CD4-positive, CD25-positive, alpha-beta regulatory T cell (primary cell): ENCODE measurements at regions not wholly inside any gene's neighbourhood (a gene's known extent, or its start where the extent isn't known, plus 50 kb on each side); places are given as distances from the start of the nearest gene placed in this dataset.

ENCODE experiments used
- ATAC-seq, 2 donors: fragments of 150-1000 bp; cut with Tn5 transposase; one replicate each; pipeline ENCODE4 v1.10.0; 2021; ENCODE audit warnings: low read depth in 2 of 2, moderate number of reproducible peaks in 2 of 2, moderate library complexity in 1 of 2
- DNase-seq, 3 donors: peaks; one replicate each; pipeline versions ENCODE4 v3.0.0 to v3.0.0-alpha.2; 2012 to 2022; ENCODE audit warnings: mixed read lengths in 1 of 3
- H3K27ac ChIP-seq: one replicate; pipeline ENCODE4 v1.7.0; 2013; ENCODE audit warnings: mild to moderate bottlenecking, low read length; ENCODE audit not compliant: insufficient read depth, poor library complexity, severe bottlenecking
- H3K27me3 ChIP-seq: one replicate; pipeline ENCODE4 v1.7.0; 2013; ENCODE audit warnings: low read length; ENCODE audit not compliant: control insufficient read depth, insufficient read depth
- H3K36me3 ChIP-seq: one replicate; pipeline ENCODE4 v1.7.0; 2013; ENCODE audit warnings: mild to moderate bottlenecking, low read length, moderate library complexity; ENCODE audit not compliant: control insufficient read depth, insufficient read depth
- H3K4me1 ChIP-seq: 2 replicates; pipeline ENCODE4 v1.7.0; 2013; ENCODE audit warnings: mild to moderate bottlenecking, low read length; ENCODE audit not compliant: insufficient read depth, control insufficient read depth, poor library complexity, severe bottlenecking
- H3K4me3 ChIP-seq: one replicate; pipeline ENCODE4 v1.7.0; 2013; ENCODE audit warnings: low read depth, mild to moderate bottlenecking, low read length, moderate library complexity
- H3K9me3 ChIP-seq, 2 experiments: 1 replicate in 1 of 2; 2 replicates in 1 of 2; pipeline ENCODE4 v1.7.0; 2013; ENCODE audit warnings: low read length in 2 of 2, mild to moderate bottlenecking in 1 of 2, moderate library complexity in 1 of 2; ENCODE audit not compliant: control insufficient read depth in 2 of 2
- H3K27ac Mint-ChIP-seq, 3 donors: one replicate each; pipeline ENCODE4 v1.8.0; 2020 to 2022; ENCODE audit warnings: mild to moderate bottlenecking in 3 of 3, mixed read lengths in 3 of 3, moderate library complexity in 2 of 3
- H3K27me3 Mint-ChIP-seq: one replicate; pipeline ENCODE4 v1.8.0; 2022; ENCODE audit warnings: mild to moderate bottlenecking, mixed read lengths
- H3K36me3 Mint-ChIP-seq: one replicate; pipeline ENCODE4 v1.8.0; 2020; ENCODE audit warnings: mixed read lengths
- H3K4me1 Mint-ChIP-seq, 4 donors: one replicate each; pipeline ENCODE4 v1.8.0; 2020 to 2022; ENCODE audit warnings: mixed read lengths in 4 of 4, mild to moderate bottlenecking in 1 of 4
- H3K4me3 Mint-ChIP-seq, 4 donors: one replicate each; pipeline ENCODE4 v1.8.0; 2020 to 2022; ENCODE audit warnings: mild to moderate bottlenecking in 4 of 4, mixed read lengths in 4 of 4, moderate library complexity in 3 of 4
- H3K9me3 Mint-ChIP-seq, 7 donors: one replicate each; pipeline ENCODE4 v1.8.0; 2020 to 2022; ENCODE audit warnings: mixed read lengths in 7 of 7, mild to moderate bottlenecking in 3 of 7, moderate library complexity in 2 of 7

GRCh38 chr5:54832858-54833257 is 152.5 kb downstream of the ESM1 start:
- peaks cover 5 to 23% (median 8%) of the 10 kb centered on the region in 4 donors for H3K4me1 Mint-ChIP-seq
- peak; percentile 44 to 61 for ATAC-seq
- no peaks in the 10 kb centered on the region for H3K36me3 ChIP-seq
- no peaks in the 10 kb centered on the region for H3K9me3 ChIP-seq
- H3K4me3 Mint-ChIP-seq: no peak overlapping the region
- H3K27ac Mint-ChIP-seq: peak overlapping the region in 2 of 3 donors; percentile 67 to 78
- H3K36me3 Mint-ChIP-seq: no peaks in the 10 kb centered on the region
- no peak overlapping the region for H3K27ac ChIP-seq
- no peaks in the 10 kb centered on the region for H3K9me3 Mint-ChIP-seq
- H3K27me3 ChIP-seq: peaks cover 2% of the 10 kb centered on the region
- no peak overlapping the region for H3K4me3 ChIP-seq
- H3K27me3 Mint-ChIP-seq: no peaks in the 10 kb centered on the region
- DNase-seq: peak in 1 of 3 donors; percentile 14
- H3K4me1 ChIP-seq: peaks cover 5% of the 10 kb centered on the region

GRCh38 chr5:54832045-54832444 is 153.3 kb downstream of the ESM1 start:
- no peaks in the 10 kb centered on the region for H3K9me3 Mint-ChIP-seq
- no peaks in the 10 kb centered on the region for H3K9me3 ChIP-seq
- no peaks in the 10 kb centered on the region for H3K36me3 Mint-ChIP-seq
- H3K4me1 Mint-ChIP-seq: peaks cover 5 to 23% (median 8%) of the 10 kb centered on the region in 4 donors
- H3K4me3 Mint-ChIP-seq: no peak overlapping the region
- no peak overlapping the region for H3K27ac ChIP-seq
- H3K4me1 ChIP-seq: peaks cover 5% of the 10 kb centered on the region
- no peaks in the 10 kb centered on the region for H3K36me3 ChIP-seq
- H3K27me3 Mint-ChIP-seq: no peaks in the 10 kb centered on the region
- H3K27me3 ChIP-seq: peaks cover 2% of the 10 kb centered on the region
- ATAC-seq (no peak), DNase-seq (no peak)
- no peak overlapping the region for H3K27ac Mint-ChIP-seq
- H3K4me3 ChIP-seq: no peak overlapping the region

- no peak overlapping the region for H3K27ac ChIP-seq
- peaks cover 5 to 23% (median 8%) of the 10 kb centered on the region in 4 donors for H3K4me1 Mint-ChIP-seq
- peaks cover 5% of the 10 kb centered on the region for H3K4me1 ChIP-seq
- H3K4me3 Mint-ChIP-seq: no peak overlapping the region
- H3K27ac Mint-ChIP-seq: no peak overlapping the region
- ATAC-seq (no peak), DNase-seq (no peak)
- no peaks in the 10 kb centered on the region for H3K9me3 Mint-ChIP-seq
- H3K36me3 Mint-ChIP-seq: no peaks in the 10 kb centered on the region
- peaks cover 4% of the 10 kb centered on the region for H3K27me3 ChIP-seq
- H3K27me3 Mint-ChIP-seq: peaks cover 4% of the 10 kb centered on the region
- no peak overlapping the region for H3K4me3 ChIP-seq
- no peaks in the 10 kb centered on the region for H3K9me3 ChIP-seq
- H3K36me3 ChIP-seq: no peaks in the 10 kb centered on the region
Measured at GRCh38 chr5:54831233-54831632, 154.2 kb downstream of the ESM1 start.

- Mint-ChIP-seq H3K36me3 (no peaks in the 10 kb centered on the region), H3K27ac (peak overlapping the region in 2 of 3 donors; percentile 17 to 27), H3K4me3 (no peak overlapping the region), H3K4me1 (peaks cover 5 to 20% (median 8%) of the 10 kb centered on the region in 4 donors), H3K9me3 (no peaks in the 10 kb centered on the region), H3K27me3 (peaks cover 12% of the 10 kb centered on the region)
- Histone ChIP-seq H3K36me3 (no peaks in the 10 kb centered on the region), H3K9me3 (no peaks in the 10 kb centered on the region), H3K27me3 (peaks cover 4% of the 10 kb centered on the region), H3K27ac (no peak overlapping the region), H3K4me1 (peaks cover 5% of the 10 kb centered on the region), H3K4me3 (no peak overlapping the region)
- ATAC-seq (no peak), DNase-seq (no peak)
Measured at GRCh38 chr5:54829676-54830535, 155.5 kb downstream of the ESM1 start.

- no peak for DNase-seq
- no peaks in the 10 kb centered on the region for H3K9me3 ChIP-seq
- H3K27me3 ChIP-seq: peaks cover 4% of the 10 kb centered on the region
Measured at GRCh38 chr5:54829102-54829501, 156.3 kb downstream of the ESM1 start.

GRCh38 chr5:54828151-54828550 is 157.2 kb downstream of the ESM1 start:
- peaks cover 4% of the 10 kb centered on the region for H3K27me3 ChIP-seq
- DNase-seq (no peak), ATAC-seq (no peak)
- Mint-ChIP-seq H3K4me3 (no peak overlapping the region), H3K27ac (no peak overlapping the region), H3K36me3 (no peaks in the 10 kb centered on the region), H3K4me1 (peaks cover 0 to 5% (median 0%) of the 10 kb centered on the region in 4 donors), H3K27me3 (peaks cover 16% of the 10 kb centered on the region), H3K9me3 (no peaks in the 10 kb centered on the region)
- H3K4me3 ChIP-seq: no peak overlapping the region
- no peaks in the 10 kb centered on the region for H3K4me1 ChIP-seq
- no peaks in the 10 kb centered on the region for H3K36me3 ChIP-seq
- H3K9me3 ChIP-seq: no peaks in the 10 kb centered on the region
- no peak overlapping the region for H3K27ac ChIP-seq

More at GRCh38 chr5:54829102-54829501, 156.3 kb downstream of the ESM1 start:
- no peak overlapping the region for H3K4me3 ChIP-seq
- ATAC-seq: no peak
- no peak overlapping the region for H3K27ac ChIP-seq
- no peak overlapping the region for H3K4me3 Mint-ChIP-seq
- H3K4me1 ChIP-seq: peaks cover 3% of the 10 kb centered on the region
- H3K27ac Mint-ChIP-seq: no peak overlapping the region
- no peaks in the 10 kb centered on the region for H3K9me3 Mint-ChIP-seq
- peaks cover 16% of the 10 kb centered on the region for H3K27me3 Mint-ChIP-seq
- H3K36me3 Mint-ChIP-seq: no peaks in the 10 kb centered on the region
- H3K4me1 Mint-ChIP-seq: peaks cover 3 to 13% (median 7%) of the 10 kb centered on the region in 4 donors
- no peaks in the 10 kb centered on the region for H3K36me3 ChIP-seq

- Histone ChIP-seq H3K27me3 (peaks cover 4% of the 10 kb centered on the region), H3K4me1 (no peaks in the 10 kb centered on the region), H3K4me3 (no peak overlapping the region), H3K27ac (no peak overlapping the region), H3K9me3 (no peaks in the 10 kb centered on the region), H3K36me3 (no peaks in the 10 kb centered on the region)
- H3K9me3 Mint-ChIP-seq: peaks cover 0 to 2% (median 0%) of the 10 kb centered on the region in 7 donors
- no peak for DNase-seq
- no peak for ATAC-seq
- H3K4me1 Mint-ChIP-seq: peaks cover 0 to 2% (median 0%) of the 10 kb centered on the region in 4 donors
- no peaks in the 10 kb centered on the region for H3K36me3 Mint-ChIP-seq
- no peak overlapping the region for H3K27ac Mint-ChIP-seq
- peaks cover 38% of the 10 kb centered on the region for H3K27me3 Mint-ChIP-seq
- no peak overlapping the region for H3K4me3 Mint-ChIP-seq
Measured at GRCh38 chr5:54825005-54825404, 160.4 kb downstream of the ESM1 start.

- DNase-seq (no peak), ATAC-seq (no peak)
- Mint-ChIP-seq H3K36me3 (no peaks in the 10 kb centered on the region), H3K4me3 (no peak overlapping the region), H3K27me3 (peaks cover 44% of the 10 kb centered on the region), H3K4me1 (peaks cover 0 to 2% (median 0%) of the 10 kb centered on the region in 4 donors), H3K9me3 (peaks cover 0 to 6% (median 0%) of the 10 kb centered on the region in 7 donors), H3K27ac (peak overlapping the region in 1 of 3 donors; percentile 60)
- Histone ChIP-seq H3K9me3 (no peaks in the 10 kb centered on the region), H3K27ac (no peak overlapping the region), H3K4me3 (no peak overlapping the region), H3K36me3 (no peaks in the 10 kb centered on the region), H3K4me1 (no peaks in the 10 kb centered on the region), H3K27me3 (peaks cover 2% of the 10 kb centered on the region)
Measured at GRCh38 chr5:54823006-54823405, 162.4 kb downstream of the ESM1 start.
